ENCODE measurements at regions not wholly inside any gene's neighbourhood (a gene's known extent, or its start where the extent isn't known, plus 50 kb on each side); places are given as distances from the start of the nearest gene placed in this dataset.
A peak's percentile ranks its signal among the peaks of the same experiment; 100 is the strongest.

- DNase-seq = no peak
These were observed 542.1 kb upstream of the MEF2C start for GRCh38 chr5:89425062-89425461.

- no peak for DNase-seq
These were observed 538.1 kb upstream of the MEF2C start for GRCh38 chr5:89421035-89421434.

GRCh38 chr5:89418407-89419085 lies 535.6 kb upstream of the MEF2C start:
- no peak for DNase-seq

- DNase-seq = no peak
These were observed 535.0 kb upstream of the MEF2C start for GRCh38 chr5:89417990-89418389.

- DNase-seq = no peak
These were observed 534.5 kb upstream of the MEF2C start for GRCh38 chr5:89417515-89417914.

GRCh38 chr5:89411891-89412290 lies 528.9 kb upstream of the MEF2C start:
- DNase-seq = no peak

GRCh38 chr5:89407054-89407453 lies 524.1 kb upstream of the MEF2C start:
- no peak for DNase-seq

- DNase-seq = no peak
These were observed 518.7 kb upstream of the MEF2C start for GRCh38 chr5:89401659-89402058.

- DNase-seq = no peak
These were observed 518.0 kb upstream of the MEF2C start for GRCh38 chr5:89401012-89401411.

- no peak for DNase-seq
These were observed 516.6 kb upstream of the MEF2C start for GRCh38 chr5:89399548-89399947.

GRCh38 chr5:89397096-89397495 lies 514.1 kb upstream of the MEF2C start:
- no peak for DNase-seq

- peak in 10 of 56 donors; percentile 0 to 21 (median 2) for DNase-seq
These were observed 513.4 kb upstream of the MEF2C start for GRCh38 chr5:89396278-89396954.

GRCh38 chr5:89395111-89395510 lies 512.1 kb upstream of the MEF2C start:
- no peak for DNase-seq

GRCh38 chr5:89388872-89389271 lies 505.9 kb upstream of the MEF2C start:
- no peak for DNase-seq

- DNase-seq = no peak
These were observed 501.4 kb upstream of the MEF2C start for GRCh38 chr5:89384391-89384790.

GRCh38 chr5:89380635-89381034 lies 497.7 kb upstream of the MEF2C start:
- DNase-seq = no peak

- no peak for DNase-seq
These were observed 494.9 kb upstream of the MEF2C start for GRCh38 chr5:89377767-89378455.

GRCh38 chr5:89374818-89375521 lies 492.0 kb upstream of the MEF2C start:
- DNase-seq = no peak

GRCh38 chr5:89374144-89374784 lies 491.3 kb upstream of the MEF2C start:
- no peak for DNase-seq

GRCh38 chr5:89372176-89372575 lies 489.2 kb upstream of the MEF2C start:
- DNase-seq = no peak

GRCh38 chr5:89371646-89372045 lies 488.7 kb upstream of the MEF2C start:
- DNase-seq = no peak

- no peak for DNase-seq
These were observed 476.1 kb upstream of the MEF2C start for GRCh38 chr5:89359046-89359445.

Data from nucleus accumbens (tissue), 56 donors.